ENCODE measurements at regions not wholly inside any gene's neighbourhood (a gene's known extent, or its start where the extent isn't known, plus 50 kb on each side); places are given as distances from the start of the nearest gene placed in this dataset.

GRCh38 chr2:168300460-168300859, 53.1 kb upstream of the STK39 start:
- peaks cover 2% of the 10 kb centered on the region for H3K9me3 ChIP-seq (ENCODE audit: control insufficient read depth, low read length)
- H3K27ac ChIP-seq (ENCODE audit: low read depth, low read length, severe bottlenecking), result no peak overlapping the region
- no peak overlapping the region for H3K4me3 ChIP-seq (ENCODE audit: extremely low read depth, insufficient read depth, low read length, poor library complexity, severe bottlenecking)
- H3K36me3 ChIP-seq (ENCODE audit: control insufficient read depth, insufficient read depth, low read length), result no peaks in the 10 kb centered on the region
- no peaks in the 10 kb centered on the region for H3K4me1 ChIP-seq (ENCODE audit: control insufficient read depth, insufficient read depth, low read length, poor library complexity, severe bottlenecking)
- WGBS, 2 experiments (ENCODE audit: insufficient coverage in 2 of 2), result 70 to 90% methylated on average over 2 of the region's 2 CpGs

- Histone ChIP-seq H3K27ac (ENCODE audit: low read depth, low read length, severe bottlenecking) (no peak overlapping the region), H3K36me3 (ENCODE audit: control insufficient read depth, insufficient read depth, low read length) (no peaks in the 10 kb centered on the region), H3K4me3 (ENCODE audit: extremely low read depth, insufficient read depth, low read length, poor library complexity, severe bottlenecking) (no peak overlapping the region), H3K4me1 (ENCODE audit: control insufficient read depth, insufficient read depth, low read length, poor library complexity, severe bottlenecking) (no peaks in the 10 kb centered on the region), H3K9me3 (ENCODE audit: control insufficient read depth, low read length) (peaks cover 6% of the 10 kb centered on the region)
- WGBS, 2 experiments (ENCODE audit: insufficient coverage in 2 of 2), result 92 to 100% methylated on average over 2 to 3 of the region's 3 CpGs
These were observed 56.8 kb upstream of the STK39 start for GRCh38 chr2:168304024-168304681.

- H3K4me1 ChIP-seq (ENCODE audit: control insufficient read depth, insufficient read depth, low read length, poor library complexity, severe bottlenecking), result no peaks in the 10 kb centered on the region
- H3K4me3 ChIP-seq (ENCODE audit: extremely low read depth, insufficient read depth, low read length, poor library complexity, severe bottlenecking), result no peak overlapping the region
- peaks cover 6% of the 10 kb centered on the region for H3K9me3 ChIP-seq (ENCODE audit: control insufficient read depth, low read length)
- no peak overlapping the region for H3K27ac ChIP-seq (ENCODE audit: low read depth, low read length, severe bottlenecking)
- H3K36me3 ChIP-seq (ENCODE audit: control insufficient read depth, insufficient read depth, low read length), result no peaks in the 10 kb centered on the region
These were observed 60.0 kb upstream of the STK39 start for GRCh38 chr2:168307379-168307778.

GRCh38 chr2:168310580-168310979, 63.2 kb upstream of the STK39 start:
- no CpG with 5 or more reads among the region's 1 CpG for WGBS, 2 experiments (ENCODE audit: insufficient coverage in 2 of 2)

GRCh38 chr2:168311261-168311910, 64.0 kb upstream of the STK39 start:
- no peak overlapping the region for H3K4me3 ChIP-seq (ENCODE audit: extremely low read depth, insufficient read depth, low read length, poor library complexity, severe bottlenecking)
- H3K27ac ChIP-seq (ENCODE audit: low read depth, low read length, severe bottlenecking), result no peak overlapping the region
- H3K36me3 ChIP-seq (ENCODE audit: control insufficient read depth, insufficient read depth, low read length), result no peaks in the 10 kb centered on the region
- H3K4me1 ChIP-seq (ENCODE audit: control insufficient read depth, insufficient read depth, low read length, poor library complexity, severe bottlenecking), result no peaks in the 10 kb centered on the region
- no peaks in the 10 kb centered on the region for H3K9me3 ChIP-seq (ENCODE audit: control insufficient read depth, low read length)
- 86 to 100% methylated on average over 1 to 2 of the region's 2 CpGs for WGBS, 2 experiments (ENCODE audit: insufficient coverage in 2 of 2)

More at GRCh38 chr2:168310580-168310979, 63.2 kb upstream of the STK39 start:
- no peaks in the 10 kb centered on the region for H3K4me1 ChIP-seq (ENCODE audit: control insufficient read depth, insufficient read depth, low read length, poor library complexity, severe bottlenecking)
- peaks cover 3% of the 10 kb centered on the region for H3K9me3 ChIP-seq (ENCODE audit: control insufficient read depth, low read length)
- H3K4me3 ChIP-seq (ENCODE audit: extremely low read depth, insufficient read depth, low read length, poor library complexity, severe bottlenecking), result no peak overlapping the region
- no peaks in the 10 kb centered on the region for H3K36me3 ChIP-seq (ENCODE audit: control insufficient read depth, insufficient read depth, low read length)
- H3K27ac ChIP-seq (ENCODE audit: low read depth, low read length, severe bottlenecking), result no peak overlapping the region

GRCh38 chr2:168312036-168312822, 64.8 kb upstream of the STK39 start:
- no peaks in the 10 kb centered on the region for H3K36me3 ChIP-seq (ENCODE audit: control insufficient read depth, insufficient read depth, low read length)
- H3K4me3 ChIP-seq (ENCODE audit: extremely low read depth, insufficient read depth, low read length, poor library complexity, severe bottlenecking), result no peak overlapping the region
- WGBS, 2 experiments (ENCODE audit: insufficient coverage in 2 of 2), result 100% methylated on average over 1 of the region's 1 CpG; no CpG with 5 or more reads in 1 of the 2 experiments
- no peaks in the 10 kb centered on the region for H3K9me3 ChIP-seq (ENCODE audit: control insufficient read depth, low read length)
- H3K27ac ChIP-seq (ENCODE audit: low read depth, low read length, severe bottlenecking), result no peak overlapping the region
- no peaks in the 10 kb centered on the region for H3K4me1 ChIP-seq (ENCODE audit: control insufficient read depth, insufficient read depth, low read length, poor library complexity, severe bottlenecking)

GRCh38 chr2:168314236-168314635, 66.8 kb upstream of the STK39 start:
- no peaks in the 10 kb centered on the region for H3K36me3 ChIP-seq (ENCODE audit: control insufficient read depth, insufficient read depth, low read length)
- no peaks in the 10 kb centered on the region for H3K4me1 ChIP-seq (ENCODE audit: control insufficient read depth, insufficient read depth, low read length, poor library complexity, severe bottlenecking)
- H3K9me3 ChIP-seq (ENCODE audit: control insufficient read depth, low read length), result no peaks in the 10 kb centered on the region
- H3K27ac ChIP-seq (ENCODE audit: low read depth, low read length, severe bottlenecking), result no peak overlapping the region
- no peak overlapping the region for H3K4me3 ChIP-seq (ENCODE audit: extremely low read depth, insufficient read depth, low read length, poor library complexity, severe bottlenecking)
- WGBS, 2 experiments (ENCODE audit: insufficient coverage in 2 of 2), result 92 to 100% methylated on average over 1 of the region's 1 CpG

- no peaks in the 10 kb centered on the region for H3K36me3 ChIP-seq (ENCODE audit: control insufficient read depth, insufficient read depth, low read length)
- WGBS, 2 experiments (ENCODE audit: insufficient coverage in 2 of 2), result 88% methylated on average over 2 of the region's 4 CpGs; no CpG with 5 or more reads in 1 of the 2 experiments
- H3K9me3 ChIP-seq (ENCODE audit: control insufficient read depth, low read length), result no peaks in the 10 kb centered on the region
- no peak overlapping the region for H3K4me3 ChIP-seq (ENCODE audit: extremely low read depth, insufficient read depth, low read length, poor library complexity, severe bottlenecking)
- no peaks in the 10 kb centered on the region for H3K4me1 ChIP-seq (ENCODE audit: control insufficient read depth, insufficient read depth, low read length, poor library complexity, severe bottlenecking)
- no peak overlapping the region for H3K27ac ChIP-seq (ENCODE audit: low read depth, low read length, severe bottlenecking)
These were observed 68.1 kb upstream of the STK39 start for GRCh38 chr2:168315331-168316072.

GRCh38 chr2:168316073-168316440, 68.7 kb upstream of the STK39 start:
- Histone ChIP-seq H3K9me3 (ENCODE audit: control insufficient read depth, low read length) (no peaks in the 10 kb centered on the region), H3K4me3 (ENCODE audit: extremely low read depth, insufficient read depth, low read length, poor library complexity, severe bottlenecking) (no peak overlapping the region), H3K27ac (ENCODE audit: low read depth, low read length, severe bottlenecking) (no peak overlapping the region), H3K36me3 (ENCODE audit: control insufficient read depth, insufficient read depth, low read length) (no peaks in the 10 kb centered on the region), H3K4me1 (ENCODE audit: control insufficient read depth, insufficient read depth, low read length, poor library complexity, severe bottlenecking) (no peaks in the 10 kb centered on the region)

GRCh38 chr2:168317282-168317681, 69.9 kb upstream of the STK39 start:
- H3K27ac ChIP-seq (ENCODE audit: low read depth, low read length, severe bottlenecking), result no peak overlapping the region
- no peaks in the 10 kb centered on the region for H3K9me3 ChIP-seq (ENCODE audit: control insufficient read depth, low read length)
- H3K4me3 ChIP-seq (ENCODE audit: extremely low read depth, insufficient read depth, low read length, poor library complexity, severe bottlenecking), result no peak overlapping the region
- H3K36me3 ChIP-seq (ENCODE audit: control insufficient read depth, insufficient read depth, low read length), result no peaks in the 10 kb centered on the region
- 80% methylated on average over 1 of the region's 1 CpG; no CpG with 5 or more reads in 1 of the 2 experiments for WGBS, 2 experiments (ENCODE audit: insufficient coverage in 2 of 2)
- H3K4me1 ChIP-seq (ENCODE audit: control insufficient read depth, insufficient read depth, low read length, poor library complexity, severe bottlenecking), result no peaks in the 10 kb centered on the region
